DOHH2 (cell line): ENCODE measurements at regions not wholly inside any gene's neighbourhood (a gene's known extent, or its start where the extent isn't known, plus 50 kb on each side); places are given as distances from the start of the nearest gene placed in this dataset.

Experiments used
- H3F3A ChIP-seq: fragments of 200-600 bp; sonication (generic), shearing (Covaris generic); 2 replicates; pipeline ENCODE4 v1.6.0; 2016; ENCODE audit warnings: antibody characterized with exemption, mild to moderate bottlenecking; ENCODE audit not compliant: control insufficient read depth, insufficient read depth
- H3K27ac ChIP-seq: fragments of 200-600 bp; sonication (generic); 2 replicates; pipeline ENCODE4 v1.5.1; 2014; ENCODE audit warnings: low read depth, mild to moderate bottlenecking, low read length, moderate library complexity
- H3K27me3 ChIP-seq: fragments of 200-600 bp; sonication (generic); 2 replicates; pipeline ENCODE4 v1.6.1; 2014; ENCODE audit warnings: mild to moderate bottlenecking, low read length, mixed read lengths; ENCODE audit not compliant: control insufficient read depth
- H3K36me3 ChIP-seq: fragments of 200-600 bp; sonication (generic); 2 replicates; pipeline ENCODE4 v1.6.1; 2014; ENCODE audit warnings: mild to moderate bottlenecking, low read length, moderate library complexity, mixed read lengths; ENCODE audit not compliant: control insufficient read depth
- H3K4me1 ChIP-seq: fragments of 200-600 bp; sonication (generic); 2 replicates; pipeline ENCODE4 v1.6.1; 2014; ENCODE audit warnings: mild to moderate bottlenecking, low read length, mixed read lengths; ENCODE audit not compliant: control insufficient read depth
- H3K4me2 ChIP-seq: fragments of 200-600 bp; sonication (generic); 2 replicates; pipeline ENCODE4 v1.6.0; 2014; ENCODE audit warnings: mild to moderate bottlenecking, low read length, moderate library complexity
- H3K4me3 ChIP-seq: fragments of 200-600 bp; sonication (generic); 2 replicates; pipeline ENCODE4 v1.5.1; 2014; ENCODE audit warnings: mild to moderate bottlenecking, low read length, mixed read lengths
- H3K79me2 ChIP-seq: fragments of 200-600 bp; sonication (generic); 2 replicates; pipeline ENCODE4 v1.6.1; 2014; ENCODE audit warnings: mild to moderate bottlenecking, low read length, mixed read lengths; ENCODE audit not compliant: control insufficient read depth
- H3K9me2 ChIP-seq: fragments of 200-600 bp; sonication (generic); replicated peaks from 2 replicates; pipeline ENCODE4 v1.6.1; 2014; ENCODE audit warnings: mild to moderate bottlenecking, low read length, mixed read lengths; ENCODE audit not compliant: control insufficient read depth
- H3K9me3 ChIP-seq: fragments of 200-600 bp; sonication (generic); 2 replicates; pipeline ENCODE4 v1.6.1; 2014; ENCODE audit warnings: antibody characterized with exemption, low read length, mixed read lengths; ENCODE audit not compliant: control insufficient read depth, insufficient read depth
- H4K20me1 ChIP-seq: fragments of 200-600 bp; sonication (generic); 2 replicates; pipeline ENCODE4 v1.6.0; 2014; ENCODE audit warnings: low read depth, mild to moderate bottlenecking, antibody characterized with exemption, low read length, moderate library complexity; ENCODE audit not compliant: control insufficient read depth, insufficient read depth
- EZH2phosphoT487 ChIP-seq: fragments of 200-600 bp; sonication (generic); IDR thresholded peaks from 2 replicates; pipeline ENCODE4 v1.6.1; 2017; ENCODE audit warnings: borderline replicate concordance, mild to moderate bottlenecking, antibody characterized with exemption, low read length, moderate library complexity, mixed read lengths
- TF ChIP-seq, protein P1 (sequence below): fragments of 200-600 bp; sonication (generic); IDR thresholded peaks from one replicate; pipeline ENCODE4 v1.5.1; 2014; ENCODE audit warnings: antibody characterized with exemption, mild to moderate bottlenecking, low read depth, low read length; ENCODE audit not compliant: poor library complexity, severe bottlenecking

DNA sequence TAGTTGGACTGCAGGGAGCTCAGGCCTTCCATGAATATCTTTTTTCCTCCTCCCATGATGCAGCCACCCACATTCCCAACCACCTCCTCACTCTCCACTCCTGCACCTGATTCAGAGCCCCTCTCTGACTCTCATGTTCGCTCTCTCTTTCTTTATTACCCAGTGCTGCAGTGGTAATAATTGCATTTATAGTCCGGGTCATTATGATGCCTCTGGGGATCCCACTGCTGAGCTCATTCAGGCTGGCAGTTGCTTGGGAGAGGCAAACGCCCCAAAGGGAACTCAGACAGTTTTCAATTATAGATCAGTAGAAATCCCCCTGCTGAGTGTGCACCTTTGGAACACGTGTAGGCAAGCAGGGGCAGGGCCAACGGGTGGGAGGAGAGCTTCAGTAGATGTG lies 953.0 kb downstream of the GRID1 start:
- Histone ChIP-seq H3F3A (no peaks in the 10 kb centered on the region), H3K79me2 (no peaks in the 10 kb centered on the region), H4K20me1 (no peaks in the 10 kb centered on the region), H3K9me2 (no peaks in the 10 kb centered on the region), H3K4me2 (no peak overlapping the region), H3K4me3 (no peak overlapping the region), H3K27ac (no peak overlapping the region), H3K36me3 (no peaks in the 10 kb centered on the region), H3K4me1 (no peaks in the 10 kb centered on the region), H3K27me3 (no peaks in the 10 kb centered on the region), H3K9me3 (no peaks in the 10 kb centered on the region)
- TF ChIP-seq, protein P1, sequence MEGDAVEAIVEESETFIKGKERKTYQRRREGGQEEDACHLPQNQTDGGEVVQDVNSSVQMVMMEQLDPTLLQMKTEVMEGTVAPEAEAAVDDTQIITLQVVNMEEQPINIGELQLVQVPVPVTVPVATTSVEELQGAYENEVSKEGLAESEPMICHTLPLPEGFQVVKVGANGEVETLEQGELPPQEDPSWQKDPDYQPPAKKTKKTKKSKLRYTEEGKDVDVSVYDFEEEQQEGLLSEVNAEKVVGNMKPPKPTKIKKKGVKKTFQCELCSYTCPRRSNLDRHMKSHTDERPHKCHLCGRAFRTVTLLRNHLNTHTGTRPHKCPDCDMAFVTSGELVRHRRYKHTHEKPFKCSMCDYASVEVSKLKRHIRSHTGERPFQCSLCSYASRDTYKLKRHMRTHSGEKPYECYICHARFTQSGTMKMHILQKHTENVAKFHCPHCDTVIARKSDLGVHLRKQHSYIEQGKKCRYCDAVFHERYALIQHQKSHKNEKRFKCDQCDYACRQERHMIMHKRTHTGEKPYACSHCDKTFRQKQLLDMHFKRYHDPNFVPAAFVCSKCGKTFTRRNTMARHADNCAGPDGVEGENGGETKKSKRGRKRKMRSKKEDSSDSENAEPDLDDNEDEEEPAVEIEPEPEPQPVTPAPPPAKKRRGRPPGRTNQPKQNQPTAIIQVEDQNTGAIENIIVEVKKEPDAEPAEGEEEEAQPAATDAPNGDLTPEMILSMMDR: no peak
- TF ChIP-seq EZH2phosphoT487: no peak

DNA sequence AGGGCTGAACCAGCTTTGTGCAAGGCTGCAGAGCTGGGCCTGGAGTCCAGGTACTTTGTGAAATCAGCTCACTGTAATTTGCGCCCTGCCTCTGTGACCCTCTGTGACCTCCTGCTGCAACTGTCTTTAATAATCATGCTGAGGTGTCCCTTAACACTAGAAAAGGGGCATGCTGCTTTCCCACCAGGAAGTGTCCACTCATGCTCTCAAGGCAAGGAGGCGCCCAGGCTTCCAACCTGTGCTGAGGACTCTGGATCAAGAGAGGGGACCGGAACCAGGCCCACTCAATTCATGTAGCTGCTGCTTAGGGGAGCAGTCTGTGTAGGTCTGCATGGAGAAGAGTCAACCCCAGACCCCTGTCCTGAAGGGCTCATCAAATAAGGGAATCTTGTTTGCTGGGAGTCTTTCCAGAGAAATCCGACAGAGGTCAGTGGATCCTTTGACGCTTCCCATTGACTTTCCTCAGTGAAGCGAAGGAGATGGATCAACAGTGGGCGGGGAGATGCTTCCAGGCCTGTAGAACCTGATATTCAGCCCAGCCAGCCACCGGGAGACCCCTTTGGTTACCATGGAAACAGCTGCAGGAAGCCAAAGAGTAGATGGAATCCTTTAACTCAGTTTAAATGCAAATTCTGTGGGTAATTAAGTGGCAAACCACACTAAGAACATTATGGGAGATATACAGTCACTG lies 945.9 kb downstream of the GRID1 start:
- Histone ChIP-seq H3F3A (no peaks in the 10 kb centered on the region), H4K20me1 (no peaks in the 10 kb centered on the region), H3K36me3 (no peaks in the 10 kb centered on the region), H3K4me1 (no peaks in the 10 kb centered on the region), H3K4me2 (no peak overlapping the region), H3K4me3 (no peak overlapping the region), H3K9me3 (no peaks in the 10 kb centered on the region), H3K27me3 (no peaks in the 10 kb centered on the region), H3K79me2 (no peaks in the 10 kb centered on the region), H3K9me2 (no peaks in the 10 kb centered on the region), H3K27ac (no peak overlapping the region)
- TF ChIP-seq, protein P1: no peak
- no peak for TF ChIP-seq EZH2phosphoT487

DNA sequence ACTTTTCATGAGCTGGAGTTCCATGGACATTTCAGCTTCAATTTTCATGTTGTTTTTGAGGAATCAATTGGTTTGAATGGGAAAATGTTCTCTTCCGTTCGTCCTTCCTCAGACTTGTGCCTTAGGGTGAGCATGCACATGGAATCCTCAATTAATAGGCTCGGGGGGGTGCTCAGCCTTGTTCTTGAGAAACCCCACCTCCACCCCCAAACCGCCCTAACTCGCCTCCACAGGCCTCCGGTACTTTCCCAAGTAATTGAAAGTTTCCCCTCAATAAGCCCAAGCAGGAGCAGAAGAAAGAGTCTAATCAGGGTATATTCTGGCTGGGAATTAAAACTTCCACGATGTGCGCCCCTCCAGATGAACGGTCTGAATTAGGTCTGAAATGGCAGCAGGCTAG lies 945.2 kb downstream of the GRID1 start:
- no peaks in the 10 kb centered on the region for H3K36me3 ChIP-seq
- H3K9me3 ChIP-seq: no peaks in the 10 kb centered on the region
- H3K4me3 ChIP-seq: no peak overlapping the region
- no peaks in the 10 kb centered on the region for H3F3A ChIP-seq
- no peaks in the 10 kb centered on the region for H3K9me2 ChIP-seq
- no peaks in the 10 kb centered on the region for H3K79me2 ChIP-seq
- H4K20me1 ChIP-seq: no peaks in the 10 kb centered on the region
- H3K4me2 ChIP-seq: no peak overlapping the region
- H3K27ac ChIP-seq: no peak overlapping the region
- no peak for TF ChIP-seq EZH2phosphoT487
- TF ChIP-seq, protein P1: no peak
- H3K4me1 ChIP-seq: no peaks in the 10 kb centered on the region
- no peaks in the 10 kb centered on the region for H3K27me3 ChIP-seq

DNA sequence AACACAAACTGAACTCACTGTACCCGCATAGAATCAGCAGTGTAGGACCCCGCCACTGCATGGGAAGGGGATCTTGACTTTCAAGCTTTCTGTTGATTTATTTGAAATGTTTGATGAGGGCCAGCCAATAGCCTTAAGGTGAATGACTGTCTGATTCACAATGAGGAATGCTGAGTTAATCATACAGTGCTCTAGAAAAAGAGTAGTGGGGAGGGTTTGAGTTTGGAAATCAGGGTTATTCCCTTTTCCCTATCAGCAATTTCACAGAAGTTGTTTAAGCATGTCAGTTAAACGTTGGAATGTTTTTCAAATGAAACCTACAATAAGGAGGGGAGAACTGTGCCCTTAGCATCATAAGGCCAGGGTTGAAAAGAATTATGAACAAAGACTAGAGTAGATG lies 937.5 kb downstream of the GRID1 start:
- TF ChIP-seq, protein P1: no peak
- TF ChIP-seq EZH2phosphoT487: no peak
- Histone ChIP-seq H3K9me2 (no peaks in the 10 kb centered on the region), H4K20me1 (no peaks in the 10 kb centered on the region), H3K4me3 (no peak overlapping the region), H3K4me1 (no peaks in the 10 kb centered on the region), H3K79me2 (no peaks in the 10 kb centered on the region), H3K27me3 (no peaks in the 10 kb centered on the region), H3K9me3 (no peaks in the 10 kb centered on the region), H3K36me3 (no peaks in the 10 kb centered on the region), H3K4me2 (no peak overlapping the region), H3K27ac (no peak overlapping the region), H3F3A (no peaks in the 10 kb centered on the region)
